ENCODE measurements at regions not wholly inside any gene's neighbourhood (a gene's known extent, or its start where the extent isn't known, plus 50 kb on each side); places are given as distances from the start of the nearest gene placed in this dataset.

DNA sequence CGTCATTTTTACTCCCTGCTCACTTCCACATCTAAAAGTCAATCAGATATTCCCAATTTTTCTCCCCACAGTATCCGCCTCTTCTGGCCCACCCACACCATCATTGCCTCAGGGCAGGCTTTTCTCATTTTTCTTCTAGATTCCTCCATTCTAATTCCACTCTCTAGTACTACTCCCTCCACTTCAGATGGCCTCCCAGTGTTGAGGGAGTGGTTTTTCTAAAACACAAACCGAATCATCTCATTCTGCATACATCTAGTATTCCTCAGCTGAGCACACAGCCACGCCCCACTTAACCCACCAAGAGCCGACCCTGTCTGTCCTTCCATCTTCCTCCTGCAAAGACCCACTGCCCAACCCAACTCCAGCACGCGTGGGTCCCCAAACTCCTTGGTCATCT lies 314.9 kb upstream of the NPVF start:
- TF ChIP-seq, protein P1, sequence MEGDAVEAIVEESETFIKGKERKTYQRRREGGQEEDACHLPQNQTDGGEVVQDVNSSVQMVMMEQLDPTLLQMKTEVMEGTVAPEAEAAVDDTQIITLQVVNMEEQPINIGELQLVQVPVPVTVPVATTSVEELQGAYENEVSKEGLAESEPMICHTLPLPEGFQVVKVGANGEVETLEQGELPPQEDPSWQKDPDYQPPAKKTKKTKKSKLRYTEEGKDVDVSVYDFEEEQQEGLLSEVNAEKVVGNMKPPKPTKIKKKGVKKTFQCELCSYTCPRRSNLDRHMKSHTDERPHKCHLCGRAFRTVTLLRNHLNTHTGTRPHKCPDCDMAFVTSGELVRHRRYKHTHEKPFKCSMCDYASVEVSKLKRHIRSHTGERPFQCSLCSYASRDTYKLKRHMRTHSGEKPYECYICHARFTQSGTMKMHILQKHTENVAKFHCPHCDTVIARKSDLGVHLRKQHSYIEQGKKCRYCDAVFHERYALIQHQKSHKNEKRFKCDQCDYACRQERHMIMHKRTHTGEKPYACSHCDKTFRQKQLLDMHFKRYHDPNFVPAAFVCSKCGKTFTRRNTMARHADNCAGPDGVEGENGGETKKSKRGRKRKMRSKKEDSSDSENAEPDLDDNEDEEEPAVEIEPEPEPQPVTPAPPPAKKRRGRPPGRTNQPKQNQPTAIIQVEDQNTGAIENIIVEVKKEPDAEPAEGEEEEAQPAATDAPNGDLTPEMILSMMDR (IDR thresholded peaks at IDR 0.05): no peak
- TF ChIP-seq EZH2 (IDR thresholded peaks at IDR 0.05; ENCODE audit: borderline replicate concordance, insufficient read depth, low read depth, low read length, poor library complexity, severe bottlenecking): no peak
